ENCODE measurements at regions not wholly inside any gene's neighbourhood (a gene's known extent, or its start where the extent isn't known, plus 50 kb on each side); places are given as distances from the start of the nearest gene placed in this dataset.

DNA sequence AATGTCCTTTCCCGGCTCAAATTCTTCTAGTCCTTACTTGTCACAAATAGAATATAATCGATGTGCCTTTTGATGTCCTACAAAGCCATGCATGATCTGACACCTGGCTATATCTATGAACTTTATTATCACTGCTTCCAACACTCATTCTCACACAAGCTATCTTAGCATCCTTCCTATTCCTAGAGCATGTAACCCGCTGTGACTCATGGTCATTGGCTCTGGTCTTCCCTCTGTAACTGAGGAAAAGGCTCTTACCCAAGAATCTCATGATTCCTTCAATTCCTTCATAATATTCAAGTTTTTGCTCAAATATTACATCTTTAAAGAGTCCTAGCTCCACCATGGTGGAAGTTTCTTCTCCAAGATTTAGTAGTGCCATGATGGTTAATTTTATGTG is 480.0 kb upstream of the PAPPA start:
- DNase-seq, result no peak
- intact Hi-C loops (cut with micrococcal nuclease), result no loop called here
- TF ChIP-seq, protein P1, sequence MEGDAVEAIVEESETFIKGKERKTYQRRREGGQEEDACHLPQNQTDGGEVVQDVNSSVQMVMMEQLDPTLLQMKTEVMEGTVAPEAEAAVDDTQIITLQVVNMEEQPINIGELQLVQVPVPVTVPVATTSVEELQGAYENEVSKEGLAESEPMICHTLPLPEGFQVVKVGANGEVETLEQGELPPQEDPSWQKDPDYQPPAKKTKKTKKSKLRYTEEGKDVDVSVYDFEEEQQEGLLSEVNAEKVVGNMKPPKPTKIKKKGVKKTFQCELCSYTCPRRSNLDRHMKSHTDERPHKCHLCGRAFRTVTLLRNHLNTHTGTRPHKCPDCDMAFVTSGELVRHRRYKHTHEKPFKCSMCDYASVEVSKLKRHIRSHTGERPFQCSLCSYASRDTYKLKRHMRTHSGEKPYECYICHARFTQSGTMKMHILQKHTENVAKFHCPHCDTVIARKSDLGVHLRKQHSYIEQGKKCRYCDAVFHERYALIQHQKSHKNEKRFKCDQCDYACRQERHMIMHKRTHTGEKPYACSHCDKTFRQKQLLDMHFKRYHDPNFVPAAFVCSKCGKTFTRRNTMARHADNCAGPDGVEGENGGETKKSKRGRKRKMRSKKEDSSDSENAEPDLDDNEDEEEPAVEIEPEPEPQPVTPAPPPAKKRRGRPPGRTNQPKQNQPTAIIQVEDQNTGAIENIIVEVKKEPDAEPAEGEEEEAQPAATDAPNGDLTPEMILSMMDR (IDR thresholded peaks at IDR 0.05), result no peak
- Mint-ChIP-seq H3K9me3 (peaks cover 1% of the 10 kb centered on the region), H3K4me3 (no peak overlapping the region), H3K27ac (no peak overlapping the region), H3K36me3 (ENCODE audit: low read depth) (no peaks in the 10 kb centered on the region), H3K27me3 (no peaks in the 10 kb centered on the region), H3K4me1 (ENCODE audit: low read depth) (no peaks in the 10 kb centered on the region)
- ChIA-PET POLR2A (no interaction called here), CTCF (no interaction called here)
- no peak for ATAC-seq

DNA sequence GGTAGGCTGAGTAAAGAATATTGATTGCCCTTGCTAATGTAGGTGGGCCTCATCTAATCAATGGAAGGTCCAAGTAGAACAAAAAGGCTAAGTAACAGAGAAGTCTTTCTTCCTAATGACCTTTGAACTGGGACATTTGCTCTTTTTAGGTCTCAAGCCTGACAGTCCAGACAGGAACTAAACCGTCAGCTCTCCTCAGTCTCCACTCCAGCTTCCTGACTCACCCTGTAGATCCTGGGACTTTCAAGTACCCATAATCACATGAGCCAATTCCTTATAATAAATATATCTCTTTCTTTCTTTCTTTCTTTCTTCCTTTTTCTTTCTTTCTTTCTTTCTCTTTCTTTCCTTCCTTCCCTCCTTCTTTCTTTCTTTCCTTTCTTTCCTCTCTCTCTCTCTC is 479.5 kb upstream of the PAPPA start:
- CTCF ChIA-PET, result no interaction called here
- ATAC-seq, result no peak

DNA sequence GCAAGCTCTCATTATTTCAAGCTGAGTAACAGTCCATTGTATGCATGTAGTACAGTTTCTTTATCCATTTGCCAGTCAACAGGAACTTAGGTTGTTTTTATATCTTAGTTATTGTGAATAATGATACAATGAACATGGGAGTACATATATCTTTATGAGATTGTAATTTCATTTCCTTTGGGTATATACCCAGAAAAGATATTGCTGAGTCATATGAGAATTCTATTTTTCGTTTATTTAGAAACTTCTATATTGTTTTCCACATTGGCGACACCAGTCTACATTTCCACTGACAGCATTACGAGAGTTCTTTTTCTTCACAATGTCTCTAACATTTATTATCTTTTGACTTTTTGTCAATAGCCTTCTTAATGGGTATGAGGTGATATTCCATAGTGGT is 477.8 kb upstream of the PAPPA start:
- ChIA-PET POLR2A (no interaction called here), CTCF (no interaction called here)
- Mint-ChIP-seq H3K4me3 (no peak overlapping the region), H3K9me3 (peaks cover 1% of the 10 kb centered on the region), H3K27ac (no peak overlapping the region), H3K27me3 (no peaks in the 10 kb centered on the region), H3K4me1 (ENCODE audit: low read depth) (no peaks in the 10 kb centered on the region), H3K36me3 (ENCODE audit: low read depth) (no peaks in the 10 kb centered on the region)
- ATAC-seq, result no peak
- intact Hi-C loops (cut with micrococcal nuclease), result no loop called here
- TF ChIP-seq, protein P1 (IDR thresholded peaks at IDR 0.05), result no peak
- no peak for DNase-seq

More for the DNA sequence above, 479.5 kb upstream of the PAPPA start:
- Mint-ChIP-seq H3K9me3 (peaks cover 1% of the 10 kb centered on the region), H3K4me3 (no peak overlapping the region), H3K4me1 (ENCODE audit: low read depth) (no peaks in the 10 kb centered on the region), H3K27me3 (no peaks in the 10 kb centered on the region), H3K36me3 (ENCODE audit: low read depth) (no peaks in the 10 kb centered on the region), H3K27ac (no peak overlapping the region)
- intact Hi-C loops (cut with micrococcal nuclease), result no loop called here
- POLR2A ChIA-PET, result no interaction called here
- TF ChIP-seq, protein P1 (IDR thresholded peaks at IDR 0.05), result no peak
- DNase-seq, result no peak

DNA sequence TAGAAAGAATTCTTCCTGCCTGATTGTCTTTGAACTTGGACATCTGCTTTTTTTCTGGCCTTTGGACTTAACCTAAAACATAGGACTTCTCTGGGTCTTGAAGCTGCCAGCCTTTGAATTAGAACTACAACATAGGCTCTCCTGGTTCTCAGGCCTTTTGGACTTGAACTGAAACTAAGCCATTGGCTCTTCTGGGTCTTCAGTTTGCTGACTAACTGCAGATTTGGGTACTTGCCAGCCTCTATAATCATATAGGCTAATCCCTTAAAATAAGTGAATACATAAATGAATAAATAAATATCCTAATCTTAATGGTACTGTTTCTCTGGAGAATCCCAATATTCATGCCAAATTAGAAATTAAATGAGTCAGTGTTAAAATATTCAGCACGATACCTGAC is 473.4 kb upstream of the PAPPA start:
- Mint-ChIP-seq H3K4me3 (no peak overlapping the region), H3K36me3 (ENCODE audit: low read depth) (no peaks in the 10 kb centered on the region), H3K27ac (no peak overlapping the region), H3K4me1 (ENCODE audit: low read depth) (no peaks in the 10 kb centered on the region), H3K9me3 (peaks cover 4% of the 10 kb centered on the region), H3K27me3 (no peaks in the 10 kb centered on the region)
- intact Hi-C loops (cut with micrococcal nuclease), result no loop called here
- TF ChIP-seq, protein P1 (IDR thresholded peaks at IDR 0.05), result no peak
- ChIA-PET CTCF (no interaction called here), POLR2A (no interaction called here)
- ATAC-seq, result no peak
- DNase-seq, result no peak

DNA sequence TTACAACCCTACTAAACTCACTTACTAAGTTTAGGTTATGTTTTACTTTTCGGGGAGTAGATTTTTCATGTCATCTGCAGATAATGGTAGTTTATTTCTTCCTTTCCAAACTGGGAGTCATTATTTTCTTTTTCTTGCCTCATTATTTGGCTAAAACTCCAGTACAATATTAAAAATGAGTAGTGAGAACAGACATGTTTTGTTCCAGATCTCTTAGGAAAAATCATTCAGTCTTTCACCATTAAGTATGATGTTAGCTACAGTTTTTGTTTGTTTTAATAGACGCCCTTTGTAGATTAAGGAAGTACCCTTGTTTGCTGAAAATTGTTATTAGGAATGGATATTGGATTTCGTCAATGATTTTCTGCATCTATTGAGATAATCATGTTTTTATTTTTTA is 472.0 kb upstream of the PAPPA start:
- H3K4me1 Mint-ChIP-seq (ENCODE audit: low read depth), result no peaks in the 10 kb centered on the region
- peaks cover 5% of the 10 kb centered on the region for H3K9me3 Mint-ChIP-seq
- no peak overlapping the region for H3K4me3 Mint-ChIP-seq
- POLR2A ChIA-PET, result no interaction called here
- no peaks in the 10 kb centered on the region for H3K27me3 Mint-ChIP-seq
- no peak overlapping the region for H3K27ac Mint-ChIP-seq
- no peaks in the 10 kb centered on the region for H3K36me3 Mint-ChIP-seq (ENCODE audit: low read depth)
- CTCF ChIA-PET, result no interaction called here
- TF ChIP-seq, protein P1 (IDR thresholded peaks at IDR 0.05), result no peak
- DNase-seq, result no peak
- intact Hi-C loops (cut with micrococcal nuclease), result no loop called here
- ATAC-seq, result no peak

Data from activated CD8-positive, alpha-beta T cell treated with anti-CD3 and anti-CD28 coated beads for 36 hours (primary cell).